ENCODE measurements at regions not wholly inside any gene's neighbourhood (a gene's known extent, or its start where the extent isn't known, plus 50 kb on each side); places are given as distances from the start of the nearest gene placed in this dataset.

- TF ChIP-seq CTCF (conservative IDR thresholded peaks at IDR 0.05; ENCODE audit: low read depth in 2 of 2) (no peak), EZH2 (IDR thresholded peaks at IDR 0.05; ENCODE audit: low read depth, unreplicated experiment) (no peak), REST (IDR thresholded peaks at IDR 0.05; ENCODE audit: unreplicated experiment) (no peak), POLR2AphosphoS5 (IDR thresholded peaks at IDR 0.05; ENCODE audit: low read depth) (no peak)
Measured at GRCh38 chr2:49359721-49360406, 205.5 kb upstream of the FSHR start.

Data from GM23338 (cell line).